B cell (primary cell): ENCODE measurements at regions not wholly inside any gene's neighbourhood (a gene's known extent, or its start where the extent isn't known, plus 50 kb on each side); places are given as distances from the start of the nearest gene placed in this dataset.

Experiments
- CTCF ChIP-seq: fragments of 200-600 bp; IDR thresholded peaks from one replicate; pipeline ENCODE4 v1.8.0; 2022; ENCODE audit warnings: antibody characterized with exemption, mild to moderate bottlenecking
- EZH2 ChIP-seq: IDR thresholded peaks from 2 replicates; pipeline ENCODE4 v1.6.1; 2012; ENCODE audit warnings: borderline replicate concordance, low read depth, mild to moderate bottlenecking, moderate library complexity, low read length; ENCODE audit not compliant: insufficient read depth, poor library complexity, severe bottlenecking

GRCh38 chr4:138341739-138342415 lies 99.7 kb upstream of the SLC7A11 start:
- TF ChIP-seq CTCF, result no peak
- no peak for TF ChIP-seq EZH2
